H1 (cell line): ENCODE measurements at regions not wholly inside any gene's neighbourhood (a gene's known extent, or its start where the extent isn't known, plus 50 kb on each side); places are given as distances from the start of the nearest gene placed in this dataset.
A peak's percentile ranks its signal among the peaks of the same experiment; 100 is the strongest.

Experiments
- CTCF ChIA-PET: fragments of 300-600 bp; sonication (Branson Sonifier 250); formaldehyde crosslinking; loops from one replicate; lab custom pipeline; 2021; ENCODE audit not compliant: partially characterized antibody; lab: Charles Lee
- POLR2A ChIA-PET: fragments of 300-600 bp; sonication (Branson Sonifier 250); formaldehyde crosslinking; loops from one replicate; lab custom pipeline; 2021; ENCODE audit warnings: inconsistent platforms; ENCODE audit not compliant: partially characterized antibody; lab: Charles Lee
- DNase-seq, 2 experiments: peaks; one replicate each; pipeline versions ENCODE4 v3.0.0 to v3.0.0-alpha.2; 2010 to 2022; ENCODE audit warnings: low spot score in 2 of 2, low read depth in 1 of 2, mixed read lengths in 1 of 2
- FAIRE-seq: peaks from 2 replicates; lab custom pipeline; 2011; peaks lifted over from hg19 to GRCh38; lab: Jason Lieb, UNC
- H2AFZ ChIP-seq: 2 replicates; pipeline ENCODE4 v1.8.1; 2012; ENCODE audit warnings: low read length, inconsistent platforms
- H2AK5ac ChIP-seq: 2 replicates; pipeline ENCODE4 v1.6.1; 2013; ENCODE audit warnings: low read depth, low read length
- H2BK120ac ChIP-seq: replicated peaks from 2 replicates; pipeline ENCODE3; 2013; ENCODE audit warnings: low read depth, low read length, inconsistent platforms
- H2BK12ac ChIP-seq: 2 replicates; pipeline ENCODE4 v1.6.1; 2013; ENCODE audit warnings: low read depth, low read length
- H2BK15ac ChIP-seq: 2 replicates; pipeline ENCODE4 v1.6.1; 2013; ENCODE audit warnings: low read length
- H2BK20ac ChIP-seq: 2 replicates; pipeline ENCODE4 v1.6.1; 2013; ENCODE audit warnings: low read length
- H2BK5ac ChIP-seq: 2 replicates; pipeline ENCODE4 v1.6.1; 2013; ENCODE audit warnings: low read depth, low read length
- H3K14ac ChIP-seq: 2 replicates; pipeline ENCODE4 v1.6.1; 2013; ENCODE audit warnings: inconsistent platforms; ENCODE audit not compliant: insufficient read length
- H3K18ac ChIP-seq: 2 replicates; pipeline ENCODE4 v1.6.1; 2013; ENCODE audit warnings: low read length; ENCODE audit errors: extremely low read depth
- H3K23ac ChIP-seq: 2 replicates; pipeline ENCODE4 v1.6.1; 2013; ENCODE audit warnings: inconsistent platforms; ENCODE audit not compliant: insufficient read length
- H3K23me2 ChIP-seq: 2 replicates; pipeline ENCODE4 v1.6.1; 2013; ENCODE audit warnings: low read depth, low read length
- H3K27ac ChIP-seq: 2 replicates; pipeline ENCODE4 v1.6.1; 2011; ENCODE audit warnings: low read depth, low read length, inconsistent platforms
- H3K27me3 ChIP-seq, 4 experiments: replicated peaks in 1 of 4; 1 replicate in 1 of 4; 2 replicates in 3 of 4; pipeline versions ENCODE4 v1.6.1 to v1.8.1; 2011 to 2013; ENCODE audit warnings: low read length in 3 of 4, mild to moderate bottlenecking in 3 of 4, inconsistent platforms in 2 of 4, mixed read lengths in 2 of 4, moderate library complexity in 1 of 4; ENCODE audit not compliant: control insufficient read depth in 3 of 4, insufficient read depth in 3 of 4; ENCODE audit errors: extremely low read depth in 1 of 4
- H3K36me3 ChIP-seq, 4 experiments: 2 replicates each; pipeline versions ENCODE4 v1.6.1 to v1.8.1; 2011 to 2013; ENCODE audit warnings: mild to moderate bottlenecking in 4 of 4, low read length in 3 of 4, moderate library complexity in 2 of 4, control low read depth in 1 of 4, inconsistent platforms in 1 of 4; ENCODE audit not compliant: insufficient read depth in 4 of 4, control insufficient read depth in 2 of 4
- H3K4ac ChIP-seq: replicated peaks from 2 replicates; pipeline ENCODE3; 2013; ENCODE audit warnings: low read length, low read depth, mixed read lengths, inconsistent platforms; ENCODE audit not compliant: insufficient read length
- H3K4me1 ChIP-seq, 4 experiments: replicated peaks in 1 of 4; 1 replicate in 1 of 4; 2 replicates in 3 of 4; pipeline versions ENCODE4 v1.6.1 to v1.8.1; 2011 to 2013; ENCODE audit warnings: low read length in 3 of 4, inconsistent platforms in 2 of 4, mixed read lengths in 1 of 4; ENCODE audit not compliant: insufficient read depth in 4 of 4, control insufficient read depth in 3 of 4
- H3K4me2 ChIP-seq, 2 experiments: 2 replicates each; pipeline versions ENCODE4 v1.6.1 to v1.8.1; 2011 to 2013; ENCODE audit warnings: low read depth in 2 of 2, low read length in 2 of 2, control low read depth in 1 of 2, inconsistent platforms in 1 of 2, mild to moderate bottlenecking in 1 of 2; ENCODE audit not compliant: insufficient read depth in 1 of 2
- H3K4me3 ChIP-seq, 4 experiments: fragments of 200-600, 300-600 bp in 1 of 4; sonication (generic), shearing (Covaris generic), sonication (Bioruptor Twin) in 1 of 4; 2 replicates each; pipeline versions ENCODE4 v1.5.1 to v1.8.1; 2011 to 2016; ENCODE audit warnings: low read length in 4 of 4, low read depth in 3 of 4, control low read depth in 2 of 4, inconsistent platforms in 2 of 4, mild to moderate bottlenecking in 2 of 4, mixed read lengths in 1 of 4, moderate library complexity in 1 of 4; ENCODE audit not compliant: insufficient read depth in 2 of 4; ENCODE audit errors: extremely low read depth in 1 of 4
- H3K56ac ChIP-seq: replicated peaks from 2 replicates; pipeline ENCODE3; 2013; ENCODE audit warnings: low read depth, mild to moderate bottlenecking, mixed read lengths, low read length, inconsistent platforms; ENCODE audit not compliant: insufficient read length
- H3K79me1 ChIP-seq: 2 replicates; pipeline ENCODE4 v1.6.1; 2013; ENCODE audit warnings: low read depth, low read length, control low read depth
- H3K79me2 ChIP-seq, 2 experiments: 2 replicates each; pipeline versions ENCODE4 v1.6.1 to v1.8.1; 2012 to 2013; ENCODE audit warnings: low read length in 2 of 2, mild to moderate bottlenecking in 2 of 2, inconsistent platforms in 1 of 2; ENCODE audit not compliant: insufficient read depth in 2 of 2, control insufficient read depth in 1 of 2
- H3K9ac ChIP-seq, 4 experiments: replicated peaks in 1 of 4; 1 replicate in 1 of 4; 2 replicates in 3 of 4; pipeline versions ENCODE4 v1.6.1 to v1.8.1; 2011 to 2013; ENCODE audit warnings: low read depth in 3 of 4, low read length in 3 of 4, control low read depth in 2 of 4, mild to moderate bottlenecking in 2 of 4, moderate library complexity in 2 of 4, inconsistent platforms in 1 of 4; ENCODE audit errors: extremely low read depth in 1 of 4
- H3K9me3 ChIP-seq, 2 experiments: 2 replicates each; pipeline versions ENCODE4 v1.6.1 to v1.8.1; 2012 to 2013; ENCODE audit warnings: mild to moderate bottlenecking in 2 of 2, moderate library complexity in 2 of 2, control low read depth in 1 of 2, inconsistent platforms in 1 of 2, low read depth in 1 of 2, low read length in 1 of 2, mixed read lengths in 1 of 2; ENCODE audit not compliant: insufficient read depth in 2 of 2
- H4K20me1 ChIP-seq, 2 experiments: replicated peaks in 1 of 2; 2 replicates each; pipeline versions ENCODE3 to v1.8.1; 2011 to 2013; ENCODE audit warnings: inconsistent platforms in 2 of 2, low read length in 2 of 2, mild to moderate bottlenecking in 1 of 2; ENCODE audit not compliant: insufficient read depth in 2 of 2, control insufficient read depth in 1 of 2
- H4K5ac ChIP-seq: 2 replicates; pipeline ENCODE4 v1.6.1; 2013; ENCODE audit warnings: low read length, low read depth, mixed read lengths, inconsistent platforms; ENCODE audit not compliant: insufficient read length
- H4K8ac ChIP-seq: 2 replicates; pipeline ENCODE4 v1.8.0; 2013; ENCODE audit warnings: mild to moderate bottlenecking, moderate library complexity, low read length, inconsistent platforms; ENCODE audit not compliant: insufficient read depth; ENCODE audit errors: extremely low read depth
- H4K91ac ChIP-seq: replicated peaks from 2 replicates; pipeline ENCODE3; 2013; ENCODE audit warnings: low read length, mixed read lengths, inconsistent platforms; ENCODE audit not compliant: insufficient read length
- CEBPB ChIP-seq: IDR thresholded peaks from 2 replicates; pipeline ENCODE4 v1.6.1; 2012; ENCODE audit warnings: low read depth, low read length
- KDM1A ChIP-seq: fragments of 200-600, 300-600 bp; sonication (generic); IDR thresholded peaks from 2 replicates; pipeline ENCODE4 v1.7.1; 2016; ENCODE audit warnings: mild to moderate bottlenecking, low read length, borderline replicate concordance
- POLR2AphosphoS5 ChIP-seq: IDR thresholded peaks from 2 replicates; pipeline ENCODE4 v1.6.1; 2011; ENCODE audit warnings: low read depth, low read length
- POU5F1 ChIP-seq: IDR thresholded peaks from 2 replicates; pipeline ENCODE4 v1.6.1; 2011; ENCODE audit warnings: low read depth, mild to moderate bottlenecking, low read length, moderate library complexity
- RAD21 ChIP-seq, 2 experiments: IDR thresholded peaks in 1 of 2; conservative IDR thresholded peaks in 1 of 2; 2 replicates each; pipeline ENCODE4 v1.6.1; 2011; ENCODE audit warnings: low read depth in 2 of 2, low read length in 2 of 2, improper control_type of control experiment in 1 of 2, inconsistent platforms in 1 of 2, mild to moderate bottlenecking in 1 of 2, moderate library complexity in 1 of 2
- RNF2 ChIP-seq: fragments of 200-900, 300-1000 bp; sonication (generic); IDR thresholded peaks from 2 replicates; pipeline ENCODE4 v1.7.1; 2016; ENCODE audit warnings: borderline replicate concordance, low read depth, mild to moderate bottlenecking, antibody characterized with exemption, low read length; ENCODE audit not compliant: poor library complexity, severe bottlenecking; ENCODE audit errors: missing control alignments
- SAP30 ChIP-seq: fragments of 300-600 bp; sonication (generic); IDR thresholded peaks from 2 replicates; pipeline ENCODE4 v1.7.1; 2012; ENCODE audit warnings: low read length, moderate library complexity, mild to moderate bottlenecking, inconsistent platforms; ENCODE audit not compliant: insufficient read depth, insufficient replicate concordance
- WGBS, 2 experiments: shearing (Covaris generic) in 1 of 2; methylation state at CpG; one replicate each; pipeline versions ENCODE4 v1.1.6 to v1.1.7; 2013 to 2015; ENCODE audit warnings: low lambda C conversion rate in 2 of 2, mixed read lengths in 2 of 2, inconsistent platforms in 1 of 2, low coverage in 1 of 2, missing lambda C conversion rate in 1 of 2; ENCODE audit not compliant: insufficient replicate concordance in 2 of 2, insufficient coverage in 1 of 2, insufficient read length in 1 of 2; ENCODE audit errors: extremely low coverage in 1 of 2, missing lambda C conversion rate in 1 of 2; 5-methylcytosine and 5-hydroxymethylcytosine counted together
- TF ChIP-seq, protein P1 (sequence below): IDR thresholded peaks from 2 replicates; pipeline ENCODE4 v1.6.1; 2012; ENCODE audit warnings: low read length, inconsistent platforms
- TF ChIP-seq, protein P2 (sequence below): IDR thresholded peaks from 2 replicates; pipeline ENCODE4 v1.6.1; 2012; ENCODE audit warnings: inconsistent platforms

DNA sequence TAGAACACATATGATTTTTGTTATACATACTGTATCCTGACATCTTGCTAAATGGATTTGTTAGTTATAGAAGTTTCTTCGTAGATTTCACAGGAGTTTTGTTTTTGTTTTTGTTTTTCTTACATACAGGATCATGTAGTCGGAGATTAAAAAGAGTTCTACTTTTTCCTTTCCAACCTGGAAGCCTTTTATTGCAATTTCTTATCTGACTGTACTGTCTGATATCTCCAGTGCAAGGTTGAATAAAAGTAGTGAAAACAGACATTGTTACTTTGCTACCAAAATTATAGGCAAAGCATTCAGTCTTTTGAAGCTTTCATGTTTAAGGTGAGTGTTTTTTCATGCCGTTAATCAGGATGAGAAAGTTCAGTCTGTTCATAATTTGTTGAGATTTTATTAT lies 117.4 kb upstream of the PRSS3 start:
- Histone ChIP-seq H2BK20ac (no peak overlapping the region), H2BK5ac (no peak overlapping the region), H2BK12ac (no peak overlapping the region), H4K20me1 (no peaks in the 10 kb centered on the region), H3K18ac (no peak overlapping the region), H3K79me2 (no peaks in the 10 kb centered on the region), H3K36me3 (no peaks in the 10 kb centered on the region), H3K79me1 (no peaks in the 10 kb centered on the region), H3K4me3 (peak overlapping the region in 3 of 4 experiments; percentile 22 to 71 (median 46); a peak in 5 of 8 replicates), H3K23me2 (peaks cover 2% of the 10 kb centered on the region; the same call in 1 of the 2 replicates), H4K8ac (no peak overlapping the region), H3K4ac (no peak overlapping the region), H3K56ac (no peak overlapping the region), H3K27me3 (no peaks in the 10 kb centered on the region), H2AK5ac (no peak overlapping the region), H2BK120ac (no peak overlapping the region), H2AFZ (no peak overlapping the region), H3K27ac (no peak overlapping the region), H3K4me2 (peak overlapping the region; percentile 31 to 53; a peak in 2 of 4 replicates), H3K9ac (no peak overlapping the region), H4K5ac (no peak overlapping the region), H3K23ac (no peak overlapping the region), H3K9me3 (no peaks in the 10 kb centered on the region), H2BK15ac (no peak overlapping the region), H3K14ac (no peak overlapping the region), H3K4me1 (peaks cover 0 to 6% (median under 1%) of the 10 kb centered on the region in 4 experiments; a peak in 2 of 7 replicates), H4K91ac (no peak overlapping the region)
- CTCF ChIA-PET, result interaction anchor here (0.6 to 1.5 kb wide), 4 partner anchors 43 to 262 kb away, joined by 3 to 8 read pairs (median 4); no protein-coding TSS in a partner anchor
- POLR2A ChIA-PET, result interaction anchor here (0.6 to 0.8 kb wide), 2 partner anchors 22 to 100 kb away, joined by 3 to 4 read pairs; no protein-coding TSS in a partner anchor
- FAIRE-seq (no peak), DNase-seq (no peak)
- 67% methylated on average over 3 of the region's 3 CpGs; no CpG with 5 or more reads in 1 of the 2 experiments for WGBS, 2 experiments
- TF ChIP-seq POLR2AphosphoS5 (no peak), KDM1A (no peak), RAD21 (IDR thresholded peaks at IDR 0.05 in 1 of 2, conservative IDR thresholded peaks at IDR 0.05 in 1 of 2; ENCODE audit: low read depth in 2 of 2, low read length in 2 of 2) (no peak), CEBPB (no peak), SAP30 (no peak), RNF2 (no peak), POU5F1 (no peak)
- TF ChIP-seq, protein P1, sequence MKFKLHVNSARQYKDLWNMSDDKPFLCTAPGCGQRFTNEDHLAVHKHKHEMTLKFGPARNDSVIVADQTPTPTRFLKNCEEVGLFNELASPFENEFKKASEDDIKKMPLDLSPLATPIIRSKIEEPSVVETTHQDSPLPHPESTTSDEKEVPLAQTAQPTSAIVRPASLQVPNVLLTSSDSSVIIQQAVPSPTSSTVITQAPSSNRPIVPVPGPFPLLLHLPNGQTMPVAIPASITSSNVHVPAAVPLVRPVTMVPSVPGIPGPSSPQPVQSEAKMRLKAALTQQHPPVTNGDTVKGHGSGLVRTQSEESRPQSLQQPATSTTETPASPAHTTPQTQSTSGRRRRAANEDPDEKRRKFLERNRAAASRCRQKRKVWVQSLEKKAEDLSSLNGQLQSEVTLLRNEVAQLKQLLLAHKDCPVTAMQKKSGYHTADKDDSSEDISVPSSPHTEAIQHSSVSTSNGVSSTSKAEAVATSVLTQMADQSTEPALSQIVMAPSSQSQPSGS, result no peak
- TF ChIP-seq, protein P2, sequence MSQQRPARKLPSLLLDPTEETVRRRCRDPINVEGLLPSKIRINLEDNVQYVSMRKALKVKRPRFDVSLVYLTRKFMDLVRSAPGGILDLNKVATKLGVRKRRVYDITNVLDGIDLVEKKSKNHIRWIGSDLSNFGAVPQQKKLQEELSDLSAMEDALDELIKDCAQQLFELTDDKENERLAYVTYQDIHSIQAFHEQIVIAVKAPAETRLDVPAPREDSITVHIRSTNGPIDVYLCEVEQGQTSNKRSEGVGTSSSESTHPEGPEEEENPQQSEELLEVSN, result no peak
